Stimulated activated naive CD4-positive, alpha-beta T cell (primary cell): ENCODE measurements at regions not wholly inside any gene's neighbourhood (a gene's known extent, or its start where the extent isn't known, plus 50 kb on each side); places are given as distances from the start of the nearest gene placed in this dataset.
"Not testable (repeated sequence)": the region's sequence is repeated elsewhere in the genome, so short reads cannot be mapped to it uniquely, and the experiment has no call there.

Experiments
- DNase-seq, 6 experiments: peaks; one replicate each; lab custom pipeline; 2025; lab: John Stamatoyannopoulos, UW

DNA sequence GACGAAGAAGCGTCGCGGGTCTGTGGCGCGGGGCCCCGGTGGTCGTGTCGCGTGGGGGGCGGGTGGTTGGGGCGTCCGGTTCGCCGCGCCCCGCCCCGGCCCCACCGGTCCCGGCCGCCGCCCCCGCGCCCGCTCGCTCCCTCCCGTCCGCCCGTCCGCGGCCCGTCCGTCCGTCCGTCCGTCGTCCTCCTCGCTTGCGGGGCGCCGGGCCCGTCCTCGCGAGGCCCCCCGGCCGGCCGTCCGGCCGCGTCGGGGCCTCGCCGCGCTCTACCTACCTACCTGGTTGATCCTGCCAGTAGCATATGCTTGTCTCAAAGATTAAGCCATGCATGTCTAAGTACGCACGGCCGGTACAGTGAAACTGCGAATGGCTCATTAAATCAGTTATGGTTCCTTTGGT, 1533.5 kb upstream of the TPTE start:
- DNase-seq = not testable (repeated sequence)

DNA sequence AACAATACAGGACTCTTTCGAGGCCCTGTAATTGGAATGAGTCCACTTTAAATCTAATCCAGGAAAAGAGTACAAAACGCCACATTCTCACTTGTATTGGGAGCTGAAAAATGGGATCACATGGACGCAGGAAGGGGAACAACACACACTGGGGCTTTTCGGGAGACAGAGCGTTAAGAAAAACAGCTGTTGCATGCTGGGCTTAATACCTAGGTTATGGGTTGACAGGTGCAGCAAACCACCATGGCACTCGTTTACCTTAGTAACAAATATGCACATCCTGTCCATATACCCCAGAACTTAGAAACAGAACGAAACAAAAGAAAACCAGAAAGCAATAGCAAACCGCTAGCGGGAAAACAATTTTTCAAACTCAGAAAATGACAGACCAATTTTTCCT, 1532.7 kb upstream of the TPTE start:
- no peak for DNase-seq

DNA sequence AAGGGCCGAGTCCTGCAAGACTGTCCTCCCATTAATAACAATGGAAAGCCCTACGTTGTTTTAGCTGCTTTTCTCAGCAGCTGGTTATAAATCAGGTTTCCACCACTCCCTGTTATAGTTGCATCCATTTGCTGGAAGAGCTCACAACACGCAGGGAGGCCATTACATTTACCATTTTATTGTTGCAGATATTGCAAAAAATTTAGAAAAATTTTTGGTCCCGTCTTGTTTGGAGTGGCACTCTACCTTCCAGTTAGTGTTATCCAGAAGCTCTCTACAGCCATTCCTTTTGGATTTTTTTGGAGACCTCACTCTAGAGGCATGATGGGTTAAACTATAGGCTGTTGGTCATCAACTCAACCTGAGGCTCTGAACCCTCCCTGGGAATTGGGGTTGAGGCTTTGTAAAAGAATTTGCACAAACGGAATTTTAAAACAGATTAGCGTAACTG, 1532.1 kb upstream of the TPTE start:
- DNase-seq = no peak

DNA sequence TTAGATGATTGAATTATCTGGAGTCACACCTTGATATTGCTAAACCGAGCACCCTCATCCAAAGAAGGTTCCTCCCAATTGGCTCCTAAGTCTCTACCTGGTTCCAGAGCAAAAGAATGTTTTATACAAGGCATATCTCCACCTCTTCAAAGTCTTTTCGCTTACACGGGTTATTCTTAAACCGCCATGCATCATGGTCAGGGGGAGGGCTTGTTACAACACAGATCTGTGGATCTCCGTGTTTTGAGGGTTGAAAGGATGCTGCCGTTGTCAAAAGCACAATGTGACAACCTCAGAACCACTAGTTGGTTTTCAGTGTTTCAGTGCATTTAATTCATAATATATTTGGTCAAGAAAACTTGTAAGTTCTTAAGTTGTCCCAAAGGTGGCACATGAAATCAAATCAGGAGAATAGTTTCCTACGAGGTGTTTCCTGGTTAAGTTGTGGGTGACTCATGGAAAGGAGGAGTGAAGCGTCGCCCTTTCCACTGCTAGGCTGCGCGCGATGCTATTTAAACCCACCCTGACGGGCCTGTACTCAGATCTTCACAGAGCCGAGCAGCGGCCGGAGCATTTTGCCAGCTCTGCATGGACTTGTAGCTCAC, 1531.6 kb upstream of the TPTE start:
- no peak for DNase-seq

DNA sequence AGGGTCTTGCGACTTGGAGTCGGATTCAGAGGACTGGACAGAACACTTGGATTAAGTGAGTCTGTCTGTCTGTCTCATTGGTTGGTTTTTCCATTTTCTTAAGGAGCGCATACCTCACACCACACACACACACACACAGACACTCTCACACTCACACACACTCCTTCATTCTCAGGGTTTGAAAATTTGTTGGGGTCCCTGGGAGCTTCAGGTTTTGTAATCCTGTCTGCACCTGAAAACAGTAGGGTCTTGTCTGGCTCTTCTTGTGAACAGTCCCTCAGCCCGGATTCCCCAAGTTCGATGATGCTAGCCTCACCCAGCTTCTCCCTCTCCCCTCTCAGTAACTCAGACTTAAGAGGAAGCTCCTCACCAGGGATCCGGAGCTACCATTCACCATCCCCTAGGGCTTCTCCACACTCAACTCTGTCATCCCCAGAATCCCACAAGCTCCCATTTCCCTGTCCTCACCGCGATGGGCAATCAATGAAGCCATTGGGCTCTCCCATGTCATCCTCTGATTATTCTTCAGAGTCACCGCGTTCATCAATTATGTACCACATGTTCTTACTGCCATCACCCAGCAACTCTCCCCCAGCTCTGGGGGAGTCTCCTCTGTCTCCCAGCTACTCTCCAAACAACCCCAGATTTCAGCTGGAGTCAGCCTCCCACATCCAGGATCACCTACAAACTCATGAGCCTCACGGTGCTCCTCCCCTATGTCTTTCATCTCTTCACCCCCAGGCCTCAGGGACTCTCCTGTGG, 1530.9 kb upstream of the TPTE start:
- no peak for DNase-seq

DNA sequence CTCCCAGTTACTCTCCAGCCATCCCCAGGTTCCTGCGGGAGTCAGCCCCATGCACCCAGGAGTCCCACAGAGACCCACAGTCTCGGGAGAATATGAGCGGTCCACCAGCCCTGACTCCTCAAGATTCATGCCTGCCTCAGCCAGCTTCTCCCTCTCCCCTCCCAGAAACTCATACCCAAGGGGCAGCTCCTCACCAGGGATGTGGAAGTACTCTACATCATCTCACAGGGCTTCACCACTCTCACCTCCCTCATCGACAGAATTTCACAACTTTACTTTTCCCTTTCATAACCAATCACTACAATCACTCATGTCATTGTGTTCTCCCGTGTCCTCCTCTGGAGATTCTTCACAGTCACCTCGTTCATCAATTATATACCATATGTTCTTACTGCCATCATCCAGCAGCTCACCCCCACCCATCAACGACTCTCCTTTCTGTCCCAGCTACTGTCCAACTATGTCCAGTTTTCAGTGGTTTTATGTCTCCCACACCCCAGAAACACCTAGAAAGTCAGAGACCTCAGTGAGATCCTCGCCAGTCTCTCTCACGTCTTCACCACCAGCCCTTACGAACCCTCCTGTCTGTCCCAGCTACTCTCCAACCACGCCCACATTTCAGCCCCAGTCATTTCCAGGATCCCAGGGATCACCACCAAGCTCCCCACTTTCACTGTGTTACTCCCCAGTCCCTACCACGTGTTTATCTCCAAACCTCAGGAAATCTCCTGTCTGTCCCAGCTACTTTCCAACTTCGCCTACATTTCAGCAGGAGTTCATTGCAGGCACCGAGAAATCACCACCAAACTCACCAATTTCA, 1530.1 kb upstream of the TPTE start:
- DNase-seq = no peak

DNA sequence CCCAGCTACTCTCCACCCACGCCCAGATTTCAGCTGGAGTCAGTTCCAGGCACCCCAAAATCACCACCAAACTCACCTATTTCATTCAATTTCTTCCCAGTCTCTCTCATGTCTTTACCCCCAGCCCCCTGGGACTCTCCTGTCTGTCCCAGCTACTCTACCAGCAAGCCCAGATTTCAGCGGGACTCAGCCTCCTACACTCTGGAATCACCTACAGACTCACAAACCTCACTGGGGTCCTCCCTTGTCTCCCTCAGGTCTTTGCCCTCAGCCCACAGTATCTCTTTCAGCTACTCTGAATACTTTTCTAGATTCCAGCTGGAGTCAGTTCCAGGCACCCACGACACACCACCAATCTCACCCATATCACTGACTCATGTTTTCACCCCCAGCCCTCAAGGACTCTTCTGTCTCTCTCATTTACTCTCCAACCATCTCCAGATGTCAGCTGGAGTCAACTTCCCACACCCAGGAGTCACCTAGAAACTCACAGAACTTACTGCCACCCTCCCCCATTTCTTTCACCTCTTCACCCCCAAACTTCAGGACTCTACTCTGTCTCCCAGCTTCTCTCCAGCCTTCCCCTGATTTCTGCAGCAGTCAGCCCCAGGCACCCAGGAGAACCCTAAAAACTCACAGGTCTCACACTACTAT, 1529.3 kb upstream of the TPTE start:
- no peak for DNase-seq

DNA sequence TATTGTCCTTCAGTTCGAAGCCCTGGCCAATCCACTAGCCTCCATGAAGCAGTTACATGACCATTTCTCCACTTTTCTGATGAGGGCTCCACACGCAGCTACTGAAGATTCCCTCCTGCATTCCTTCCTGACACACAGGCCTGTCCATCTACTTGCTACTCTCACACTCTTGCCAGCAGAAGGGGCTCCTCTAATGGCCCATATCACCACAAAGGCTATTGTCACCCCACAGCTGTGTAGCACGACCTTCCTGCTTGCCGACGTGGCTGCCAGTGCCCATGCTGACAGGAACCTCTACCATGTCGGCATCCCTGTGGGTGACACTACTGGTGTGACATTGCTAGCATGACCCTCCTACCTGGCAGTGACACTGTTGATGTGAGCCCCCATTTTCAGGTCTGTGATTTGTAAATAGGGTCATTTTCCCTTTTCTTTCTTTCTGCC, 1528.6 kb upstream of the TPTE start:
- DNase-seq = no peak

DNA sequence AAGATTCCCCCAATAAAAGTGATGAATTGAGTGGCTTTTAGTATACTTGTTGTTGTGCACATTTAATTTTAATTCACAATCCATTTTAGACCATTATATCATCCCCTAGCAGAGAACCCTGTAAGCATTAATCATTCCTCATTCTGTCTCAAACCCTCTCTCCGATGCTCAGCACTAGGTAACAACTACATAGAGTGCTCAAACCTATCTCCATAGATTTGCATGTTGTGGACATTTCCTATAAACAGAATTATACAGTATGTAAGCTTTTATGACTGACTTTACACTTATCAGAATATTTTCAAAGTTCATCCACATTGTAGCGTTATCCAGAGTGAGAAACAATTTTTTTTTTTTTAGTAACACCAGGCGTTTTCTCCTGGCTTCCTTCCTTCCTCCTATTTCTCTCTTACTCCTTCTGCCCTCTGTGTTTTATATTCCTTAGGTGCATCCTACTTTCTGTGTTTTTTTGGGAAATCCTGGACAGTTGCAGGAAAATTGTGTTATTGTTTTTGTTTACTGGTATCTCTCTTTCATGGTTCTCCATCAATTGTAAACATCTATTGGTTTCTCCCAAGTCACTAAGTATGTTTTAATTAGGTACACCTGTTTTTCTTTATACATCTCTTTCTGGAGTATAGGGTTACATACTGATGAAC, 1528.0 kb upstream of the TPTE start:
- DNase-seq = no peak

DNA sequence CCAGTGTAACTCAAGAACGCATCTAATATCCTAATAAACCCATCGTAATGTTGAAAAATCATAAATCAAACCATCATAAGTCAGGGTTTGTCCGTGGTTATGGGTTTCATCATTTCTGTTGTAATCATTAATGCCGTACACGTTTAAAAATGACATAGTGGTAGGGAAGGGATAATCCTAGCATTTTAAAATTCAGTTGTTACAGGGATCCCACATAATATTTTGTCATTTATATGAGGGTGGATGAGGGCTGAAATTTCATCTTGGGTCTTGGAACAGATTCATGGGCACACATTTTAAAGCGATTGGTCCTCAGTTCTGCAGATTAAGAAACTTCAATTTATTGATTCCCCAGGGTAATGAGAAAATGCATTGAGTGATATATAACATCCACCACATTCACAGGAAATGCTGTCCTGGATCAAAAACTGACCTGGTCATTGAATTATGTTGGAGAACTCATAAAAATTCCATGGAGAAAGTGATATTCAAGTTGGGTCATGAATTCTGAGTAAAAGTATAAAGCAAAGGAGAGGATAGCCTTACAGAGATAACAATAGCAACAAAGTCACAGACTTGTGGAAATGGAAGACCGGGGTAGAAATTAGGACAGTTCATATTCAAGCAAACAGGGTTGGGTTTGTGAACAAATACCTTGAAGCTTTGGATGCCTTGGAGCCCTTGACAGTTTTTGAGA, 1527.3 kb upstream of the TPTE start:
- no peak for DNase-seq

DNA sequence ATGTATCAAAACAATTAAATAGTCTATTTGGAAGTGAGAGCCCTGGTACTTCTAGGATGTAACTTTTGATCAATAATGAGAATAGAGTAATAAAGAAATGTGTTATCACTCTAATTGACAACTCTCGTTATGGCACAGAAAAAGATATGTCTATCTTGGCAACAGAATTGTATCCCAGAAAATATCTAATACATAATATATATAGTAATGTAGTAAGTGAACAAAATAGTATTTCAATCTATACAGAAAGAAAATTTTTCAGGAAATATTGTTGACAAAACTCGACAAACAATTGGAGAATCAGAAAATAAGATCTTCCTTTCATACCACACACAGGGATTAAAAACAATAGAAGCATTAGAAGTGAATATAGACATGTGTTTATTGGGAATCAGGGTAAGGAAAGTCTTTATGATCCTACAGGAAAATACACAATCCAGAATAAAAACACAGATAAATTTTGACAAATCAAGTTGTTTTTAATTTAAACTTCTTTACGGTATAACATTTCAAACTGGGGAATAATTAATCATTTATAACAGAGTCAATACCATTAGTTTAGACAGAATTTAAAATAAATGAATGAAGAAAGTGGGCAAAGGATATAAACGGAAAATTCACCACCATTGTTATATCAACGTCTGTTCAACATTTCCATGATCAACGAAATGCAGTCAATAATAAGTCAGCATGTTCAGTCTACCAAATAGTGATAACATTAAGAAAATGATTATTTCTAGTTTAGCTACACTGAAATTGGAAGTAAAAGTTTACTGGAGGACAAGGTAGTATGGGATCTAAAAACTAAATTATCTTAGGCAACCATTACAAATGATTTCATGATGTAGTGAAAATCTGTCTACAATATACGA, 1526.5 kb upstream of the TPTE start:
- DNase-seq = no peak

DNA sequence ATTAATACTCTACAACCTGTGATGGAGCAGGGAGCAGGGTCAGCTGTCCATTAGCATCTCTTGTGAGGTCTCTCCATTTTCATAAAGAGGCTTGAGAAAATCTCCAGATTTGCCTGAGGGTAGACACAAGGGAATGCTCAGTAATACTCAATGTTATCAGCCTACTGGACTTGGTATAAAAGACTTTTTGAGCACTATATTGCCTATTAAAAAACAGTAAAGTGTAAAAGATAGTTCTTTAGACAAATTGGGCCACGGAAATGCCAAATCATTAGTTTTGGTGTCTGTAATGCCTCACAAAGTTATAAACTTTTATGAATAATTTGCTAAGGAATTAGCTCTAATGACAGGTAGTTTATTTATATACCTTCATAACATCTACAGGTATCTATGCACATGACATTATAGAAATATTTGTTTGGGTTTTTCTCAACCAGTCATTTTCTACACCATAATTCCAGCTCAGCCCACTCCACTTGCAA, 1524.9 kb upstream of the TPTE start:
- not testable (repeated sequence) for DNase-seq

DNA sequence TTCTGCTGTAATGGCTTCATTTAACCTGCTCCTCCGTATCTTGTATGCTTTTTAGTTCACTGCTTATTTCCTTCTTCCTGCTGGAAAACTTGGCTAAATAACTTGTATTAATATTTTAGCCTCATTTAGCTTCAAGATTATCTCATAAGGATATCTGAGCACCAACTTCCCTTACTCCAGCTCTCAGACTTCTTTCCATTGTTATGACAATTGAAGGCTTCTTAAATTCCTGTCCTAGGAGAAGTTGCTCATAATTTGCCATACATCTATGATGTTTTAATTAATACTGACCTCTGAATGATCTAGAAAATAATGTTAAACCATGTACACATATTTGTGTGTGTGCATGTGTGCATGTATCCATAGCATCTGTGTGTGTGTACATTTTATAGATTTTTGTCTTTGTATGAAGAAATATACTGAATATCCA, 1524.4 kb upstream of the TPTE start:
- no peak for DNase-seq

DNA sequence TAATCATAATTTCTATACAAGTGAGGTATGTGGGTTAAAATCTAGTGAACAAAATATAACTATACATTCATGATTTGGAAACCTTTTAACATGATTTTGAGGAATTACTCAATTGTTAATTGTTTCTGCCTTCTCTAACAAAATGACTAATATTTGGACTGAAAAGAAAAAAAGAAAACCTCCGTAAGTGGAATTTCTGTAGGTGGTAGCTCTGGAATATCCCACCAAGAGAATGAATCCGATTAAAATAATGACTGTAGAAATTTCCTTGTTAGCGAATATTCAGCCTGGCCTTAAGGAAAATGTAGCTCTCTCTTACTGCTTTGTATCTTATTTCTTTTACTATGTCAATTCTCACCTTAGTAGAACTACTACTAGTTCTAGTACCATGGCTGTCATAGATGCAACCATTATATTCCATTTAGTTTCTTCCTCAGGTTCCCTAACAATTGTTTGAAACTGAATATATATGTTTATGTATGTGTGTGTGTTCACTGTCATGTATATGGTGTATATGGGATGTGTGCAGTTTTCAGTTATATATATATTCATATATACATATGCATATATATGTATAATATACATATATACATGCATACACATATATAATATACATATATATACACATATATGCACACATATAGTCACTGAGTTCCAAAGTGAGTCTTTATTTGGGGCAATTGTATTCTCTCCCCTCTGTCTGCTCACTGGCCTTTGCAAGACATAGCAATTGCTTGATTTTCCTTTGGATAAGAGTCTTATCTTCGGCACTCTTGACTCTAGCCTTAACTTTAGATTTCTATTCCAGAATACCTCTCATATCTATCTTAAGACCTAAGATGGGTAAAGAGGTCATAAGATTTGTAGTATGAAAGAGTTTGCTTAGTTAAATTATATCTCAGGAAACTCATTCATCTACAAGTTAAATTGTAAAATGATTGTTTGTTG, 1523.7 kb upstream of the TPTE start:
- not testable (repeated sequence) for DNase-seq

DNA sequence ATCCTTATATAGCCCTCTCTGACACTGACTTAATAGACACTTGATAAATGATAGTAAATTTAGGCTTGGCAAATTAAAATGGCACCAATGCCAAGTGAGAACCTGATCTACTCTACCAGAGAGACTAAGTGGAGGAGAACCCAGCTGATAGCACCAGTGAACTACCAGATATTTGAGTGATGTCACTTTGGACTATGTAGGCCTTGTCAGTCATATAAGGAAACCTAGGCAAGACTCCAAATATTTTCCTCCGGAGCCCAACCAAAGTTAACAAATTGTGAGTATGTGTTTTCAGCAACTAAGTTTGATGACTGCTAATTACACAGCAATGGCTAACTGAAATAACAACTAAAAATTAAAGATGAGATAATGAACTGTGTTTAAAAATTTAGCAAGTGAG, 1522.9 kb upstream of the TPTE start:
- not testable (repeated sequence) for DNase-seq

DNA sequence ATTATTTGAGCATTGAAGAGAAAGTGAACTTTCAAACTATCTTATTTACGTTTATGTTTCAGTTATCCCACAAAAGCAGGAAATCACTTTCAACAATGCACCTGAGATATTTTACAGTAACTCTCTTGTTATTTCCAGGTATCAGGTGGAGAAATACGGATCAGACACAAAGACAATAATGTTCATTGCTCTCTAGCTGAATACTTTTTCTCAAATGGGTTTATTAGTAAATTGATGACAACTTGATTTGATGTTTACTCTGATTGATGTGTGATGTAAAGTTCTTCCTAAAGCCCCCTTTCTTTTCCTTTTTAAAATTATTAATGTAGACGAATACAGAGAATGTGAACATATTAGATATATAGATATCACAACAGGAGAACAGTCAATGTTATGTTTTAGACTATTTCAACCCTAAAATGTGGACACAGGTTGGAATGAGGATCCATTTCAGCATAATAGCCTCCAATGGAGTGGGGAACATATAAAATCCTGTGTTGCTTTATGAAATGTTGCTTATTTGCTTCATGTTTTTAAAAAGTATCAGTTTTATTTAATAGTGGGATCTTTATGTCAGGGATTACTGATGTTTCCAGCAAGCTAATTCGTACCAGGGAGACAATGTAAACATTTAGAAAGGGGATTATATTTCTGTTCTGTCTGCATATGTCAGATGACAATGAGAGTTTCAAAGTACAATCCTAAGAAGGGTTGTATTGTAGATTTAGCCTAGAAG, 1522.3 kb upstream of the TPTE start:
- no peak for DNase-seq

DNA sequence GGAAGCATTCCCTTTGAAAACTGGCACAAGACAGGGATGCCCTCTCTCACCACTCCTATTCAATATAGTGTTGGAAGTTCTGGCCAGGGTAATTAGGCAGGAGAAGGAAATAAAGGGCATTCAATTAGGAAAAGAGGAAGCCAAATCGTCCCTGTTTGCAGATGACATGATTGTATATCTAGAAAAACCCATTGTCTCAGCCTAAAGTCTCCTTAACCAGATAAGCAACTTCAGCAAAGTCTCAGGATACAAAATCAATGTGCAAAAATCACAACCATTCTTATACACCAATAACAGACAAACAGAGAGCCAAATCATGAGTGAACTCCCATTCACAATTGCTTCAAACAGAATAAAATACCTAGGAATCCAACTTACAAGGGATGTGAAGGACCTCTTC, 1521.3 kb upstream of the TPTE start:
- DNase-seq = not testable (repeated sequence)

DNA sequence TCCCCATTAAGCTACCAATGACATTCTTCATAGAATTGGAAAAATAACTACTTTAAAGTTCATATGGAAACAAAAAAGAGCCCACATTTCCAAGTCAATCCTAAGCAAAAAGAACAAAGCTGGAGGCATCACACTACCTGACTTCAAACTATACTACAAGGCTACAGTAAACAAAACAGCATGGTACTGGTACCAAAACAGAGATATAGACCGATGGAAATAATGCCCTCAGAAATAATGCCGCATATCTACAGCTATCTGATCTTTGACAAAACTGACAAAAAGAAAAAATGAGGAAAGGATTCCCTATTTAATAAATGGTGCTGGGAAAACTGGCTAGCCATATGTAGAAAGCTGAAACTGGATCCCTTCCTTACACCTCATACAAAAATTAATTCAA, 1520.7 kb upstream of the TPTE start:
- not testable (repeated sequence) for DNase-seq
